Ammon's horn (tissue), 1 donor: ENCODE measurements at regions not wholly inside any gene's neighbourhood (a gene's known extent, or its start where the extent isn't known, plus 50 kb on each side); places are given as distances from the start of the nearest gene placed in this dataset.

ENCODE experiments used
- DNase-seq: peaks from one replicate; pipeline ENCODE4 v3.0.0-alpha.2; 2016; ENCODE audit warnings: low spot score

DNA sequence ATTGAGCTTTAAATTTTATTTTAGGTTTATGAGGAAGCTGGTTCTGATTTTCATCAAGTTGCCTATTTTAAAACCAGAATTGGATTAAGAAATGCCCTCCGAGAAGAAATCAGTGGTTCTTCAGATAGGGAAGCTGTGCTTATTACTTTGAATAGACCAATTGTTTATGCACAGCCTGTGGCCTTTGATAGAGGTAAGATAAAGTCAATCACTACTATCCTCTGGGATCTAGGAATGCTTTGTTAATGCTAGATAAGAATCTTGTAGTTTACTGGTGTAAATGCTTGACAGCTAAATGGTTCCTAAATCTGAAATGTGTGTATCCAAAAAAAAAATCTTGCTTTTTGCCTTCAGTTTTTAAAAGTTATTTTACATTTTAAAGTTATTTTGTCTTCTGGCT, 73.0 kb upstream of the ADAD1 start:
- DNase-seq: no peak

- DNase-seq: no peak
Observed at GRCh38 chr4:122309988-122310626, 68.7 kb upstream of the ADAD1 start.

GRCh38 chr4:122313006-122313646, 65.7 kb upstream of the ADAD1 start:
- no peak for DNase-seq

- DNase-seq: no peak
Observed at GRCh38 chr4:122326908-122327307, 51.9 kb upstream of the ADAD1 start.

GRCh38 chr4:122328893-122329292, 49.9 kb upstream of the ADAD1 start:
- DNase-seq: no peak
